ENCODE measurements at regions not wholly inside any gene's neighbourhood (a gene's known extent, or its start where the extent isn't known, plus 50 kb on each side); places are given as distances from the start of the nearest gene placed in this dataset.

DNA sequence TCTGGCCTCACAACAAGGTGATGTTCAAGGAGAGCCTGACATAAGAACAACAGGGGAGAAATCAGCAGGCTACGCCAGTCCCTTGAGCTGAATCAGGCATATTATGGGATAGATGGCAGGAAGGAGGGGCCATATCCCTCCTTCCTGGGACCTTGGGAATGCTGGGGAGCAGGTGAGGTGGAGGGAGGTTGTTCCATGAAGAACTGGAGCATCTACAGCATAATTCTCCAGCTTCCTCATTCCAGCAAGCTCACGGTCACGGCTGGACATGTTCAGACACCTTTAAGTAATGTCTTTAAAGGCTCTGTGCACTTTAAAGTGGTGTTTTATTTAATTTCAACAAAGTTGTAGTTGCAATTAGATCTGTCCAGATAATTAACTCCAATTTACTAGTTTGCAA, 780.5 kb downstream of the TYW1 start:
- DNase-seq, result no peak

- no peak for DNase-seq
Observed at GRCh38 chr7:67781841-67782240, 785.2 kb downstream of the TYW1 start.

- DNase-seq, result no peak
Observed at GRCh38 chr7:67786021-67786420, 789.4 kb downstream of the TYW1 start.

DNA sequence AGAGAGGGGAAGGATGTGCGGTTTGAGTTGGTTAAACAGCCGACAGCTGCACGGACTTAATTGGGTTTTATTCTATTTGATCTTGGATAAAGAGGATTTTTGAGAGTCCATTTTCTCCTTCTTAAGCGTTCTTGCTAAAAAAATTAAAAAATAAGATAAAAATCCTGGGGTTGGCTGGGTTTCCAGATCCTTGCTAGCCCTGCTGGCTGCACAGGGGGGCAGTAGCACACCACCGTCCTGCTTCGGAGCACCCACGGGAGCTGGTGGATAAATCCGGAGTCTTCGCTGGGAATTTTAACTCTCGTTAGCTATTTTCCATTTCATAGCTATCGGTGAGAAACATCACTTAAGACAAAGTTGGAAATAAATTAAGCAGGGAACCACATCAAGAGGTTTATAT, 792.0 kb downstream of the TYW1 start:
- no peak for DNase-seq

DNA sequence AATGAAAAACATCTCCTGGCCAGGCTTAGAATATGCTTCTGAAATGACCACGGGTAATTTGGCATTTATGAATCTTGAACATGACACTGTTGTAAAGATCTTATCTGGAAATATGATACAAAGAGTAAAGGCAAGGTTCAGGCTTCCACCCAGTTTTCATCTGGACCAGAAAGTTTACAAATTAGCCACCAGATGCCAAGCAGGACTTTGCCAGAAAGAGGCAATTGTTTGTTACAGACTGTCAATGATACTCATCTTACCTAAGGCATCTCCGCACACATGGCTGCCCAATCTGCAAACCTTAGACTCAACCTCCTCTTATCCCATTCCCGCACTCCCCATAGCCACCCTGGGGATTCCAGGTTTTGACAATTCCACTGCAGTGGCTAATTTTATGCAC, 795.3 kb downstream of the TYW1 start:
- no peak for DNase-seq

GRCh38 chr7:67794544-67794943, 797.9 kb downstream of the TYW1 start:
- DNase-seq, result no peak

- DNase-seq, result no peak
Observed at GRCh38 chr7:67803789-67804188, 807.2 kb downstream of the TYW1 start.

DNA sequence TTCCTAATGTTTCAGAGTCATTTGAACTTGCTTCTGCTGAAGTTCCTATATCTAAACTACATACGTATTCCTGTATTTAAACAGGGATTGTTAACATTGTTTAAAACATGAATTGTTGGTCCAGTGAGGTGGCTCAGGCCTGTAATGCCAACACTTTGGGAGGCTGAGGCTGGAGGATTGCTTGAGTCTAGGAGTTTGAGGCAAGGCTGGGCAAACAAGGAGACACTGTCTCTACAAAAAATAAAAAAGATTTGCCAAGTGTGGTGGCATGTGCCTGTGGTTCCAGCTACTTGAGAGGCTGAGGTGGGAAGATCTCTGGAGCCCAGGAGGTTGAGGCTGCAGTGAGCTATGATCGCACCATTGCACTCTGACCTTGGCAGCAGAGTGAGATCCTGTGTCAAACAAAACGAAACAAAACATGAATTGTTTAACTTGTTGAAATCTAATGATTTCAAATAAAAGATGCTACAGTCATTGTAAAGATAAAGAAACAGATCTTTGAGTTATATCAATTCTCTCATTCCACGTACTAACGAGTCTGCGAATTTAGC, 809.4 kb downstream of the TYW1 start:
- DNase-seq, result no peak

GRCh38 chr7:67807826-67808225, 811.2 kb downstream of the TYW1 start:
- DNase-seq, result no peak

DNA sequence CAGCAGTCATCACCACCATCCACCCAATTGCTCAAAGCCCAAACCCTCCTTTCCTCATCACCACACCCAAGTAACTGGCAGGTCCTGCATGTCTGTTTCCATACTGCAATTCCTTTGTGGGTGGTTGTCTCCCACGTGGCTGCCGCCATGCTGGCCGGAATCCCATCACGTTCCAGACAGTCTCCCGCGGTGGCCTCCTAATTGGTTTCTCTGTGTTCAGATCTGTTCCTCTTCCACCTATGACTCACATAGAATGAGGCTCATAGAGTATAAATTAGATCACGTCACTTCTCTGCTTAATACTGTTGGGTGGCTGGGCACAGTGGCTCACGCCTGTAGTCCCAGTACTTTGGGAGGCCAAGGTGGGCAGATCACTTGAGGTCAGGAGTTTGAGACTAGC, 813.0 kb downstream of the TYW1 start:
- DNase-seq, result no peak

DNA sequence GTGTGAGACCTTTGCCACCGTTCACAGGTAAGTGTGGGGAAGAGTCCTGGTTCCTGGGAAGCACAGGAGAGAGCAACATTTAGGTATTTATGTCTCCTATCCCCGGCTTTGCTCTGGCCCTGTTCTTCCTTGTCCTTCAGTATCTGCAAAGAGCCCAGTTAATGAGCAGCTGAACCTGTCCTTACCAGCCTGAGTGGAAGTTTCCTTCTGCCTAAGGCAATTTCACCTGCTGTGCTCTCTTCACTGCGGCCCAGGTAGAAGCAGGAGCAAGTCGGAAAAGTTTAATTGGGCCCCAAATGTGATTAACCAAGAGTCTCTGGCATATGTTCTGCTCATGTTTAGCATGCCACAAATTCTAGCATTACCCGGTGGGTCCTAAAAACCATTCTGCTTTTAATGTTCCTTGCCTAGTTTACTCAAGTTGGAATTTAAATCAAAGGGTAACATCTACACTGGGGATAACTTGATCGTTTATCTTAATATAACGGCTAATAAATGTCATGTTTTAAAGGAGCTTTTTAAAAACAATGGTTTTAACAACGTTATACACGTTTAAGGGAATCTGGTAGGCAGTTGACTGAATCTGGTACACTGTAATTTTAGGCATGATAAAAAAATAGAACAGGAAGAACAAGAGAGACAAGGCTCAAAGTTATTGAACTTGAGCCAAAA, 817.1 kb downstream of the TYW1 start:
- DNase-seq, result no peak

- no peak for DNase-seq
Observed at GRCh38 chr7:67817481-67817880, 820.8 kb downstream of the TYW1 start.

DNA sequence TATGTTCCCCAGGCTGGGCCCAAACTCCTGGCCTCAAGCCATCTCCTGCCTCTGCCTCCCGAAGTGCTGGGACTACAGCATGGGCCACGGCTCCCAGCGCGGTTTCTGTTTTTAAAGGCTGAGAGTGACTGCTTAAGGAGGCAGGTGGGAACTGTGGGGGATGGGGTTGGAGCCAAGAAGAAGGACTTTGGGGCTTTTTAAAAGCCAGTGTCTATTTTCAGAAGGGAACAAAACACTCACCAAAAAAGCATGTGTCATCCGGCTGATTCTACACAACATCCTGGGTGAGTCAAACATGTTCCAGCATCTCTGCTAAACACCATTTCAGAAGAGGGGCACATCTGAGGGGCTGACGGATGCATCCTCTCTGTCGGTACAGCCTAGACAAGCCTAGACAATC, 824.5 kb downstream of the TYW1 start:
- DNase-seq, result no peak

- no peak for DNase-seq
Observed at GRCh38 chr7:67823345-67823744, 826.7 kb downstream of the TYW1 start.

GRCh38 chr7:67825356-67825755, 828.7 kb downstream of the TYW1 start:
- no peak for DNase-seq

- DNase-seq, result no peak
Observed at GRCh38 chr7:67841896-67842295, 845.3 kb downstream of the TYW1 start.

DNA sequence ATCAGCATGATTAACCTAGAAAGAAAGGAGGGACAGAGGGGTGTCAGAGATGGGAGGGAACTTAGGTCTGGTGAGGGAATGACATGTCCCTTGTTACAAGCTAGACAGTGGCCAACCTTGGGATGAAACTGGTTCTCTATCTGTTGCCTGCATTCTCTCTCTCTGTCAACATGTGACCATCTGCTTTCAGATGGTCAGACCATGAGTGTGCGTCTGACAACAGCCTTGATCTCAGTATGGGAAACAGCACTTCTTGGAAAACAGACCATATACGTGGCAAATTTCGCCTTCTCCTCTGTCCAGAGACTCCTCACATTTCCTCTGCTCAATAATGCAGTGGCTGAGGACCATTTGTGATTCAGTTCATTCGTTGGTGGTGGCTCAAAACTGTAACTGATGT, 845.9 kb downstream of the TYW1 start:
- no peak for DNase-seq

- no peak for DNase-seq
Observed at GRCh38 chr7:67843001-67843565, 846.5 kb downstream of the TYW1 start.

DNA sequence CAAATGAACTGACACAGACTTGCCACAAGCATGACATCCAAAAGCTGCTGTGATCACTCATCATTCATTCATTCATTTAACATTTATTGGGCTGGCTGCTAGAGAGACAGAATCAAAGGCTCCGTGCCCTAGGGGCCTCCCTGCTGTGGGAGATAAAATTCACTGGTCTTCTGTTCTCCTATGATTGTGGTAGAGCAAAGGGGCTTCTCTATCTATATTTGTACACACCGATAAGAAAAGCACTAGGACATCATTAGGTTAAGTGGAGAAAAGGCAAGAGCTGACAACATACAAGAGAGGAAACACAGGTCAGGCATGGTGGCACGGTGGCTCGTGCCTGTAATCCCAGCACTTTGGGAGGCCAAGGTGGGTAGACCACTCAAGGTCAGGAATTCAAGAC, 847.0 kb downstream of the TYW1 start:
- DNase-seq, result no peak

- no peak for DNase-seq
Observed at GRCh38 chr7:67847092-67847787, 850.6 kb downstream of the TYW1 start.

DNA sequence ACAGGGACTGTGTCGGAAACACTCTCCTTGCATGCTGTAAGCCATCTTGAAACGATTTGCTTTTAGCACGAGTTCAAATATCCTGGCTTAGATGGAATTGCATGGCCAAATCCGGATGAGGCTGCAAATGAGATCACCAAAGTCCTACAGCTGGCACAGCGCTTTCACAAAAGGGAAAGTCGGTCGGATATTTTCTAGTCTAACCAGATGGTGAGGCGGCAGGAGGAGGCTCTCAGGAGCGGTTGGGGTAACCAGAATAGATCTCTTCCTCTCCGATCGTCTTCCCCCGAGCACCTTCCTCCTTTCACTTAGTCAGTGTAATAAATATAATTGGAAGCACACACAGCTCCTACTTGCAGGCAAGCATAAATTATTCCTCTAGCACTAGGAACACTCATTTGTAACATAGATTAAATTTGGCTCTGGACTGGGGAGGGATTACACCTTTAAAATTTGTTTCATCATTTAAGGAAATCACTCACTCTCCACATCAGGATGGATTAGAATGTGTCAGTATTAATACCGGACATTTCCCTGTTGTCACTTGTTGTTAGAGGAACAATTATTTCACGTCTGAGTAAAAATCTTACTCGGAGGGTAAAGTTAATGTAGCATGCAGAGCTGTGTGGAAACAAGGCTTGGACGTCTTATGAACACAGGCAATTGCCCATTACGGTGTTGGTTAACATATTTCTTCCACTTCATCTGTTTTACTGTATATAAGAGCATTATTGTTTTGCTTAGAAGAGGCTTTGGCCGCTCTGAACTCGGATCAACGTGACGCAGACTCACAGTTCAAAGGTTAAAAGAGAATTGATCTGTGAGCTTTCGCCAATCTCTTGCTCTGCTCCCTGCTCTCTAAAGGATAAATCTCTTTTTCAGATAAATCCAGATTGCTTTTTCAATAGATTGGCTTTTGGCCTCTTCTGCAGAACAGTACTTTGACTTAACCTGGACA, 857.9 kb downstream of the TYW1 start:
- no peak for DNase-seq

GRCh38 chr7:67855322-67855721, 858.7 kb downstream of the TYW1 start:
- DNase-seq, result no peak

DNA sequence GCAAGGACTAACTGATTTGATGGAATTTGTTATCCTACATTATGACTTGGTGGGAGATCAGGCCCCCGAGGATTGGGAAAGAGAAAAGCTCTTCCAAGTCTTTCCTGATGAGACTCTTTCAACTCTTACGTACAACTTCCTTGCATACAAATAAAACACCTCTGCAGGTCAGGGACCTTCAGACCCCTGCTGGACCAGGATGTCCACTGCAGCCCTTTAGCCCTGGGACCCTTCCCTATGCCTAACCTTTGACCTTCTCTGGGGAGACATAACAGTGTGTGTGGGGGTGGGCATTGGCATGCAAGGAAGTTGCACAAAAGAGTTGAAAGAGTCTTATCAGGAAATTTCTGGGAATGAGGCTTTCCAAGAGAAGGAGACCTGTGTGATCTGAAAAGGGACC, 859.4 kb downstream of the TYW1 start:
- DNase-seq, result no peak

Data from activated T-cell treated with anti-CD3 and anti-CD28 coated beads for 4 hours (primary cell).